GM23248 (cell line): ENCODE measurements at regions not wholly inside any gene's neighbourhood (a gene's known extent, or its start where the extent isn't known, plus 50 kb on each side); places are given as distances from the start of the nearest gene placed in this dataset.

ENCODE experiments used
- DNase-seq: peaks from one replicate; pipeline ENCODE4 v3.0.0-alpha.2; 2015
- H2AFZ ChIP-seq: fragments of 200-600 bp; sonication (generic); 2 replicates; pipeline ENCODE4 v1.6.1; 2016; ENCODE audit warnings: antibody characterized with exemption
- H3F3A ChIP-seq: fragments of 200-600 bp; sonication (generic); 2 replicates; pipeline ENCODE4 v1.6.1; 2016; ENCODE audit warnings: mild to moderate bottlenecking, antibody characterized with exemption, mixed run types; ENCODE audit not compliant: insufficient read depth
- H3K27ac ChIP-seq: fragments of 200-600 bp; sonication (generic); 2 replicates; pipeline ENCODE4 v1.5.1; 2016; ENCODE audit warnings: mild to moderate bottlenecking
- H3K27me3 ChIP-seq: fragments of 200-600 bp; sonication (generic); replicated peaks from 2 replicates; pipeline ENCODE4 v1.6.1; 2016; ENCODE audit warnings: mild to moderate bottlenecking; ENCODE audit not compliant: insufficient read depth
- H3K36me3 ChIP-seq: fragments of 200-600 bp; sonication (generic); 2 replicates; pipeline ENCODE4 v1.6.1; 2016; ENCODE audit warnings: low read depth, mild to moderate bottlenecking
- H3K4me1 ChIP-seq: fragments of 200-600 bp; sonication (generic); 2 replicates; pipeline ENCODE4 v1.6.1; 2016; ENCODE audit warnings: mild to moderate bottlenecking; ENCODE audit not compliant: insufficient read depth
- H3K4me2 ChIP-seq: fragments of 200-600 bp; sonication (generic); one replicate; pipeline ENCODE4 v1.6.1; 2016; ENCODE audit warnings: mild to moderate bottlenecking; ENCODE audit not compliant: unreplicated experiment
- H3K4me3 ChIP-seq: fragments of 200-600 bp; sonication (generic); 2 replicates; pipeline ENCODE4 v1.5.1; 2016; ENCODE audit warnings: mild to moderate bottlenecking
- H3K79me2 ChIP-seq: fragments of 200-600 bp; sonication (generic); 2 replicates; pipeline ENCODE4 v1.6.1; 2016; ENCODE audit warnings: mild to moderate bottlenecking; ENCODE audit not compliant: insufficient read depth
- H3K9ac ChIP-seq: fragments of 200-600 bp; sonication (generic); 2 replicates; pipeline ENCODE4 v1.6.1; 2016; ENCODE audit warnings: mild to moderate bottlenecking
- H3K9me2 ChIP-seq: fragments of 200-600 bp; sonication (generic); 2 replicates; pipeline ENCODE4 v1.6.1; 2016; ENCODE audit warnings: mixed run types, mild to moderate bottlenecking, moderate library complexity; ENCODE audit not compliant: insufficient read depth
- H3K9me3 ChIP-seq: fragments of 200-600 bp; sonication (generic); one replicate; pipeline ENCODE4 v1.6.1; 2017; ENCODE audit warnings: low read depth
- H4K20me1 ChIP-seq: fragments of 200-600 bp; sonication (generic); 2 replicates; pipeline ENCODE4 v1.6.0; 2016; ENCODE audit not compliant: insufficient read depth
- EZH2 ChIP-seq: fragments of 200-600 bp; sonication (generic); IDR thresholded peaks from 2 replicates; pipeline ENCODE4 v1.6.1; 2018; ENCODE audit warnings: antibody characterized with exemption, mild to moderate bottlenecking; ENCODE audit not compliant: insufficient read depth, poor library complexity, severe bottlenecking
- EZH2phosphoT487 ChIP-seq: fragments of 200-600 bp; sonication (generic); IDR thresholded peaks from 2 replicates; pipeline ENCODE4 v1.6.1; 2018; ENCODE audit warnings: antibody characterized with exemption, moderate library complexity, mild to moderate bottlenecking, low read depth; ENCODE audit not compliant: insufficient read depth
- WGBS, 2 experiments: methylation state at CpG; one replicate each; pipeline ENCODE4 v1.1.6; 2015 to 2017; ENCODE audit warnings: low lambda C conversion rate in 2 of 2, low coverage in 1 of 2; ENCODE audit errors: missing lambda C conversion rate in 2 of 2; 5-methylcytosine and 5-hydroxymethylcytosine counted together
- in situ Hi-C: fragments of 300-500 bp; cut with MboI; formaldehyde crosslinking; loops from 2 replicates; pipeline ENCODE4 v1.15.0; 2020

DNA sequence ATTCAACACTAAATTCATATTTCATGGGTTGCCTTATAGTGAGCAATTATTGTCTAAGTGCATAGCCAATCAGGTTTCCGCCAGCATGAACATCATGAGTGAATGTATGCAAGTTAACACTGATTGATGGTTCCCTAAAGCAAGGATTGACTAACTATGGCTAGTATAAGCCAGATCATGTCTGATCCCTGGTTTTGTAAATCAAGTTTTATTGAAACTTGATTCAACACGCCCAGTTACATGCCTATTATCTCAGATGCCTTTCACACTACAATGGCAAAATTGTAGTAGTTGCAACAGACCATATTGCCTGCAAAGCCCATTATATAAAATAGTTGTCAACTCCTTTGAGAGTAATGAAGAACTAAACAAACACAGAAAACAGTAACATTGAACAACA, 1127.4 kb downstream of the NCAM2 start:
- Histone ChIP-seq H3K4me1 (no peaks in the 10 kb centered on the region), H2AFZ (no peak overlapping the region), H3K36me3 (no peaks in the 10 kb centered on the region), H3K4me3 (no peak overlapping the region), H3K27ac (no peak overlapping the region), H4K20me1 (no peaks in the 10 kb centered on the region), H3K9me2 (no peaks in the 10 kb centered on the region), H3K9me3 (no peaks in the 10 kb centered on the region), H3K79me2 (no peaks in the 10 kb centered on the region), H3K4me2 (no peak overlapping the region), H3K27me3 (no peaks in the 10 kb centered on the region), H3K9ac (no peak overlapping the region), H3F3A (no peaks in the 10 kb centered on the region)
- DNase-seq: no peak
- TF ChIP-seq EZH2phosphoT487: no peak
- TF ChIP-seq EZH2: no peak
- 27 to 35% methylated on average over 2 of the region's 2 CpGs for WGBS, 2 experiments
- in situ Hi-C loops: no loop called here

- H3K4me2 ChIP-seq: no peak overlapping the region
- H3K27me3 ChIP-seq: no peaks in the 10 kb centered on the region
- WGBS, 2 experiments: 29 to 37% methylated on average over 2 of the region's 2 CpGs
- no peak overlapping the region for H3K9ac ChIP-seq
- no peak overlapping the region for H3K4me3 ChIP-seq
- TF ChIP-seq EZH2phosphoT487 (no peak), EZH2 (no peak)
- no peak for DNase-seq
- H3K27ac ChIP-seq: no peak overlapping the region
- H3F3A ChIP-seq: no peaks in the 10 kb centered on the region
- no peaks in the 10 kb centered on the region for H3K9me3 ChIP-seq
- H3K9me2 ChIP-seq: no peaks in the 10 kb centered on the region
- H3K4me1 ChIP-seq: no peaks in the 10 kb centered on the region
- H2AFZ ChIP-seq: no peak overlapping the region
- no peaks in the 10 kb centered on the region for H3K36me3 ChIP-seq
- H3K79me2 ChIP-seq: no peaks in the 10 kb centered on the region
- no peaks in the 10 kb centered on the region for H4K20me1 ChIP-seq
- in situ Hi-C loops: no loop called here
Measured at GRCh38 chr21:22128671-22129070, 1130.5 kb downstream of the NCAM2 start.

GRCh38 chr21:22132358-22133071, 1134.3 kb downstream of the NCAM2 start:
- Histone ChIP-seq H3K4me2 (no peak overlapping the region), H3K9me3 (peaks cover 6% of the 10 kb centered on the region), H3F3A (no peaks in the 10 kb centered on the region), H3K4me3 (no peak overlapping the region), H3K9ac (no peak overlapping the region), H3K27me3 (no peaks in the 10 kb centered on the region), H3K36me3 (no peaks in the 10 kb centered on the region), H2AFZ (no peak overlapping the region), H3K4me1 (no peaks in the 10 kb centered on the region), H3K9me2 (no peaks in the 10 kb centered on the region), H3K79me2 (no peaks in the 10 kb centered on the region), H3K27ac (no peak overlapping the region), H4K20me1 (no peaks in the 10 kb centered on the region)
- no peak for TF ChIP-seq EZH2
- TF ChIP-seq EZH2phosphoT487: no peak
- DNase-seq: no peak
- in situ Hi-C loops: no loop called here
- 10 to 16% methylated on average over 5 of the region's 5 CpGs for WGBS, 2 experiments

DNA sequence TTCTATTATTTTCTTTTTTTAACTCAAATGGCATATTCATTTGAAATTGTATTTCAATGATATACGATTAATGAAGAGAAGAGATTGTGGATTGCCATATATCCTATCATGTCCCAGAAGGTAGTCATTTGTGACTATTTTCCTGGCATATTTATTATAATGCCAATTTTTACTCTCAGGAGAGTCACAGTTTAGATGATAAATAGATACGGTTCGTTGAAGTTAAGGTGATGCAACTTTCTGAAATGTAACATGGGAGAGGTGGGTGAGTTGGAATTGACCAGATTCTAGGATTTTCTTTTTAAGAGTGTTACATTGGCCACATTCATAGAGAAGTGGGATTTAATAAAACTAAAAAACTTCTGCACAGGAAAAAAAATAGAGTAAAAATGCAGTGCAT, 1138.5 kb downstream of the NCAM2 start:
- Histone ChIP-seq H4K20me1 (no peaks in the 10 kb centered on the region), H3K79me2 (no peaks in the 10 kb centered on the region), H3F3A (no peaks in the 10 kb centered on the region), H3K4me2 (no peak overlapping the region), H3K4me1 (no peaks in the 10 kb centered on the region), H2AFZ (no peak overlapping the region), H3K27me3 (no peaks in the 10 kb centered on the region), H3K9me3 (peaks cover 6% of the 10 kb centered on the region), H3K4me3 (no peak overlapping the region), H3K36me3 (no peaks in the 10 kb centered on the region), H3K27ac (no peak overlapping the region), H3K9me2 (no peaks in the 10 kb centered on the region), H3K9ac (no peak overlapping the region)
- in situ Hi-C loops: no loop called here
- WGBS, 2 experiments: 28 to 30% methylated on average over 3 of the region's 3 CpGs
- TF ChIP-seq EZH2 (no peak), EZH2phosphoT487 (no peak)
- DNase-seq: no peak
